Cardiac muscle cell (in vitro differentiated cells and primary cell): ENCODE measurements at regions not wholly inside any gene's neighbourhood (a gene's known extent, or its start where the extent isn't known, plus 50 kb on each side); places are given as distances from the start of the nearest gene placed in this dataset.
"Not testable (repeated sequence)": the region's sequence is repeated elsewhere in the genome, so short reads cannot be mapped to it uniquely, and the experiment has no call there.

Source experiments
- DNase-seq, 2 donors: peaks; one replicate each; pipeline versions ENCODE4 v3.0.0 to v3.0.0-alpha.2; 2010 to 2017; ENCODE audit warnings: low read depth in 1 of 2, low spot score in 1 of 2
- H3K27ac ChIP-seq: fragments of 200-600 bp; sonication (generic); 2 replicates; pipeline ENCODE4 v1.5.1; 2016
- H3K27me3 ChIP-seq: fragments of 200-600 bp; sonication (generic); 2 replicates; pipeline ENCODE4 v1.6.0; 2016; ENCODE audit warnings: control low read depth
- H3K36me3 ChIP-seq: fragments of 200-600 bp; sonication (generic); 2 replicates; pipeline ENCODE4 v1.5.1; 2016; ENCODE audit warnings: control low read depth
- H3K4me1 ChIP-seq: fragments of 200-600 bp; sonication (generic); 2 replicates; pipeline ENCODE4 v1.8.1; 2017; ENCODE audit warnings: low read depth, mild to moderate bottlenecking, mixed run types
- H3K4me3 ChIP-seq: fragments of 200-600 bp; sonication (generic); 2 replicates; pipeline ENCODE4 v1.5.1; 2016; ENCODE audit warnings: mild to moderate bottlenecking
- H3K9me3 ChIP-seq: fragments of 200-600 bp; sonication (generic); 2 replicates; pipeline ENCODE4 v1.5.1; 2017; ENCODE audit warnings: low read depth, mild to moderate bottlenecking, control low read depth
- TF ChIP-seq, protein P1 (sequence below): IDR thresholded peaks from 2 replicates; pipeline ENCODE4 v1.5.1; 2012; ENCODE audit warnings: low read depth, mild to moderate bottlenecking, low read length

DNA sequence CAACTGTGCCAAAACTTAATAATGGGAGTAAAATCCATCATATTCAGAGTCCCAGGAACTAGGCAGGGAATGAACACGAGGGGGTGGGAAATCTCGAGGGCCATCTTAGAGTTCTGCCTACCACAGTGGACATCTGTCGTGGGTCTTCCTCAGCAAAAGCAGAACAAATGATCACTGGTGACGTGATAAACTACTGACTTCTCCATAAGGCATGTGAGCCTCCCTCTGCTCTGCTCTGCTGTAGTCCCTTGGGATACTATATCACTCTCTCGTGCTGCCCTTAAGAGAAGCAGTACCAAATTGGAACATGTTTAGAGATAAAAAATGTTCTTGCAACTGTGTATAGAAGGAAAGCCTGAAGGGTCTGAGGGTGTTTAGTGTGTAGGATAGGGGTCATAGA lies 180.5 kb downstream of the SPDYE17 start:
- H3K27me3 ChIP-seq, H3K36me3 ChIP-seq, H3K27ac ChIP-seq, H3K9me3 ChIP-seq, H3K4me3 ChIP-seq, DNase-seq, H3K4me1 ChIP-seq: not testable (repeated sequence)

DNA sequence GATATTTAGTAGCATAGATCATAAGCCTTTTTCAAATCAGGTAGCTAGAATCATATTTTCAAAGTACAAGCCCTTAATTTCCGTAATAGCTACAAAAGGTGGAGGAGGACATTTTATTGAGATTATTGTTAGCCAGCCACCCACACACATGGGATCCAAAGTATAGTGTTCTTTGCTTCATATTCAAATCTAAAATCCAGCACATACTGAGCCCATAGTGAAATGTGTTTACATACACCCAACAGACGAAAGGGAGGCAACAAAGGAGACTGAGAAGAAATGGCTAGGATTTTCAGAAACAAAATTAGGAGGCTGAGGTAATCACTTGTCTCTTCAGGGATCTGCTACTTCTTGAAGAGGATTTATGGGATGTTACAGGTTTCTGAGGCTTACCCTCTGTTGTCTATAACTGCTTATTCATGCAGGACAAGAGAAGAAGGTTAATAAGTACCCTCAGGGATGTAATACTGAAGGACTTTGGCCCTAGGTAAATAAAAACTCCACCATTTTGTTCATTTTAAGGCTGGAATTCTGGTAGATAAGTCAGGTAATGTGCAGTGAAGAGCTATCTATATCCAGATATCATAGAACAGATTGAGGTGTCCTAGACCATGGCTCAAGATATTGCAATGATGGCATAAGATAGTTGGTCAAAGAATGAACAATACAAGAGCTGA lies 182.1 kb downstream of the SPDYE17 start:
- H3K36me3 ChIP-seq, H3K4me1 ChIP-seq, H3K27ac ChIP-seq, H3K4me3 ChIP-seq, H3K9me3 ChIP-seq, H3K27me3 ChIP-seq, DNase-seq: not testable (repeated sequence)

DNA sequence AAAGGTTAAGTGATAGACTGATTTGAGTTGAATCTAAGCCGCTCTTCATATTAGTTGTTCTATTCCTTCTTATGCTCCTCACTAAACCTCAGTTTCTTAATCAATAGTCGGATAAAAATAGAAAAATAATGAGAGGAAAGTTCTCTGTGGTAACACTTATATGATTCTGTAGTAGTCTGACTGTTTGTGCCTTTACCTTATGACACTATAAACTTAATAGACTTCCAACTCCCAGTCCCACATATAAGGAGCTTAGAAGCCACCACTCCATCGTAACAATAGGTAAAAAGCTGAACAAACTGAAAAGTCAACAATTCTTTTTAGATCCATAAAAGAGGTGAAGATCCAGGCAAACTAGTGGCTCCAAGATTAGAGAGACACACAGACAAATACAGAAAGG lies 192.3 kb downstream of the SPDYE17 start:
- H3K4me1 ChIP-seq: not testable (repeated sequence)

DNA sequence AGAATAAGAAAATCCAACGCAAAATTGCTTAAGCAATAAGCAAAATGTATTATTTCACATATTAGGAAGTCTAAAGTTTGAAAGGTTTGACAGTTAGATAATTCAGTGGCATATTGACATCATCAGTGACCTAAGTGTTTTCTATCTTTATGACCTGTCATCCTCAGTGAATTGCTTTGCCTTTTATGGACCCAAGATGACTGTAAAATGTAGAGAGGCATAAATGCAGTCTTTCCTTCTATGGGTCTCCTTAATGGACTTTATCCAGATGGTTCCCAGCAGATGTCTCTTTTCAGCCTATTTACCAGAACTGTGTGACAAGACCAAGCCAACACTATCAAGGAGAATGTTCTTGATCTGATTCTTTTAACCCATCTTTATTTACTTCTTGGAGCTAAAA lies 192.9 kb downstream of the SPDYE17 start:
- not testable (repeated sequence) for H3K4me1 ChIP-seq, H3K9me3 ChIP-seq, DNase-seq, H3K4me3 ChIP-seq, H3K36me3 ChIP-seq, H3K27ac ChIP-seq, H3K27me3 ChIP-seq

More for the DNA sequence above, 192.3 kb downstream of the SPDYE17 start:
- H3K4me3 ChIP-seq, H3K27me3 ChIP-seq, DNase-seq, H3K9me3 ChIP-seq, H3K36me3 ChIP-seq, H3K27ac ChIP-seq: not testable (repeated sequence)

DNA sequence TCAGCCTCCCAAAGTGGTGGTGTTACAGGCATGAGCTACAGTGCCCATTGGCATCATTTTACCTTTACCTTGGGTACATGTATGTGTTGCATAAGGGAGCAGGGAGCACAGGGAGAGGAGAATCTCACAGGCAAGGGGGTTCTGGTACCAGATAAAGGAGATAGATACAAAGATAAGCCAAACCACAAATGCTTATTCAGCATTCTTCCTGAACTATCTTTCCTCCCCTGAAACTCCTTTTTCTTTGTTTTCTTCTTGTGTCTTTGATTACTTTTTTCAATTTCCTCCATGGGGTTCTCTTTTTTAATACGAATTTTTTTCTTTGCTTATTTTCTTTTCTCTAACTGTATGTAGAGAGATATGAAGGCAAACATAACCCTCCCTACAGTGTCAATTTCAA lies 193.8 kb downstream of the SPDYE17 start:
- DNase-seq, H3K36me3 ChIP-seq, H3K4me3 ChIP-seq, H3K9me3 ChIP-seq, H3K4me1 ChIP-seq, H3K27ac ChIP-seq, H3K27me3 ChIP-seq: not testable (repeated sequence)

DNA sequence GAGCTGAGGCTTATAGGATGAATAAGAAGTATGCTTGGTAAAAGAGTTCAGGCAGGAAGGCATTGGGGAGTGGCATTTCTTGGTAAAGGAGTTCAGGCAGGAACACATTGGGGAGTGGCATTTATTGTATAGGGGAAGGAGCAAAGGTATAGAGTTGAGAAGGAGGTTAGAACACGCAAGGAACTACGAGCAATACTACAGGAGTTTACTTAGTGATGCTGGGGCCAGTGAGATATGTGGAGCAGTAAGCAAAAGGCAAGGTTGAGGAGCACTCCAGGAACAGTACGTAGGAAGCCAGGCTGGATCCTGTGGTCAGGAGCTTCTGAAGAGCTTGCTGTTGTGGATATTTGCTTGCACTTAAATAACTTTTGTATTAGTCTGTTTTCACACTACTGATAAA lies 202.2 kb upstream of the POMZP3 start:
- not testable (repeated sequence) for H3K27ac ChIP-seq, H3K27me3 ChIP-seq, DNase-seq, H3K9me3 ChIP-seq, H3K4me3 ChIP-seq, H3K36me3 ChIP-seq, H3K4me1 ChIP-seq

DNA sequence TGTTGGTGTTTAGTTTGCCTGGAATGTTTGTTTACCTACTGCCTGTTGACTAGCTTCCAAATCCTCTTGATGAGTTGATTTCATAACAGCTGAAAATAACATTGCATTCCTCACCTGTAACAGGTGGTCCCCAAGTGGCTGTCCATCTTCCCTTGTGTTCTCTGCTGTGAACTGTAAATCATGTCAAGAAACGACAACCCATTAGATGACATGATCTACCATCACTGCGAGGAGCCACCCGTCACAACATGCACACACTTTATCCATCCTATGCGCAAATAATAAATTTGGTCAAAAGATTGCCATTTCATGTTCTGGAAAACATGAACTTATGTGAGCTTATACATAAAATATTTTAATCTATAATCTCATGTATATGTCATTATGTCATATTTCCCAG lies 199.1 kb upstream of the POMZP3 start:
- H3K27me3 ChIP-seq, H3K36me3 ChIP-seq, H3K27ac ChIP-seq, H3K9me3 ChIP-seq, H3K4me3 ChIP-seq, H3K4me1 ChIP-seq, DNase-seq: not testable (repeated sequence)

DNA sequence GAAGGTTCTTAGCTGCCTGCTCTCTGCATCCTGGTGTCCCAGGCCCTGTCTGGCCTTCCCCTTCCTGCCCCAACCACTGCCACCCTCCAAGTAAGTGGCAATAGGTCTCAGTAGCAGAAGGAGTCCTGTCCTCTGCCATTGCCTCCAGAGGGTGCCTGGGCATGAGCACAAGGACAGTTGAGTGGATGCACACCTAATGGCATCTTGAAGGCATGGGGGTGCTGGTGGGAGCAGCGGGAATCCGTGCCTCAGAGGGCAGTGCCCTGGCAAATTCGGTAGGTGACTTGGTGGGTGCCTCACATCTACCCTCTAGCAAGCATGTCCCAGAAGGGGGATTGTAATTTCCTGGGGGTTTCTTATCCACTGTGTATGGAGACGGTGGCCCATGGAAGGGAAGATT lies 182.8 kb upstream of the POMZP3 start:
- not testable (repeated sequence) for H3K36me3 ChIP-seq, H3K27me3 ChIP-seq, H3K4me3 ChIP-seq, DNase-seq, H3K4me1 ChIP-seq, H3K9me3 ChIP-seq, H3K27ac ChIP-seq

DNA sequence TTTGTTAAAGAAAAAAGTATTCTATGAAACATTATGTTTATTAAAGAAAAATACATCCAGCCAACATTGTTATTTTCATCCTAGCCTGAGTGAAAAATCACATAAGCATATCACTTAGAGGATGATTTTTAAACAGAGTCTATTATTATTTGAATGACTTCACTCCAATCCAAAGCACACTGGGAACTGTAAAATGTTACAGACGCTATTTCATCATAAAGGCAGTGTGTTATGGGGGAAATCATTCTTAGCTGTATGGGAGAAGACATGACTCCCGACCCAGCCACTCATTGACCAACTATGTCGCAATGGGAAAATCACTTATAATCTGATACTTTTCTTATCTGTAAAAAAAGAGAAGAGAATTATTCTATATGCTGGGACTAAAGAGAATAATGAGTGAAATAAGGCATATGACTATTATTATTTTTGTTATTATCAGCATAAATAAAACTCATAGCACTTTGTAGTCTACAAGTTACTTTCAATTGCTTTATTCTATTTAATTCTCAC lies 180.6 kb upstream of the POMZP3 start:
- H3K36me3 ChIP-seq, H3K27me3 ChIP-seq, H3K9me3 ChIP-seq, H3K4me1 ChIP-seq, H3K4me3 ChIP-seq, H3K27ac ChIP-seq: not testable (repeated sequence)
- DNase-seq: peak in 1 of 2 donors; percentile 10

DNA sequence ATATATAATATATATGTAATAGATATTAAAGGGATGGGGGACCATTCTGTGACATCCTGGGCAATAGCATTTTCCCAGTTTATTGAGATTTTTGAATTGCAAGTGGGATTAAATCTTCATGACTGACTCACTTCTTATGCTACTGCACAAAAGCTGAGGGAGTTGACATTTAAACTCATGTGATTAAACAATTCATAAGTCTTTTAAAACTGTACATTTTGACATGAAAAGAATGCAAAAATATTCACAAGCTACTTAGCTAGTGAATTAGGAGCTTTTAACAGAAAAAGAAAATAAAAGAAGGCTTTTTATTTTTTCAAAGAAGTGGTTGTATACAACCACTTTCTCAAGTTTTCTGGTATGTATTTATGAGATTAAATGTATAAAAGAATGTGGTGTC lies 179.4 kb upstream of the POMZP3 start:
- not testable (repeated sequence) for H3K4me1 ChIP-seq, H3K27me3 ChIP-seq, H3K9me3 ChIP-seq, H3K4me3 ChIP-seq, H3K27ac ChIP-seq, DNase-seq, H3K36me3 ChIP-seq

DNA sequence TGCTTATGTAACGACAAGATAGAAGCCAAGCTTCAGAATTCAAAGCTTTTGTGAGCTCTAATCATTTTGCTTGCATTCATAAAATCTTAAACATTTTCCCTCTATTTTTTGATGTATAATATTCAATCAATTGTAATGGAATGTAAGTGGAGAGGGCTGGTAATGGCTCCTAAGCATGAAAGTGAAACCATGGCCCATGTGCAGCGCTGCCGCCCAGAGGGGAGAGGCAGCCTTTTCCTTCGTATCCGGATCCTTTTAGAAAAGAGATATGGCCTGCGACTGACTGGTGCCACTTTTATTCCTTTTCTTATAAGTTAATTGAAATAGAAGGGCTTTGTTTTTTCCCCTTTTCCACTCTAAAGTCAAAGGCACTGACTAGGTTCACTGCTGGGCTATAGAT lies 178.9 kb upstream of the POMZP3 start:
- H3K4me3 ChIP-seq, H3K36me3 ChIP-seq, H3K27me3 ChIP-seq, H3K4me1 ChIP-seq, H3K9me3 ChIP-seq, H3K27ac ChIP-seq: not testable (repeated sequence)
- TF ChIP-seq, protein P1, sequence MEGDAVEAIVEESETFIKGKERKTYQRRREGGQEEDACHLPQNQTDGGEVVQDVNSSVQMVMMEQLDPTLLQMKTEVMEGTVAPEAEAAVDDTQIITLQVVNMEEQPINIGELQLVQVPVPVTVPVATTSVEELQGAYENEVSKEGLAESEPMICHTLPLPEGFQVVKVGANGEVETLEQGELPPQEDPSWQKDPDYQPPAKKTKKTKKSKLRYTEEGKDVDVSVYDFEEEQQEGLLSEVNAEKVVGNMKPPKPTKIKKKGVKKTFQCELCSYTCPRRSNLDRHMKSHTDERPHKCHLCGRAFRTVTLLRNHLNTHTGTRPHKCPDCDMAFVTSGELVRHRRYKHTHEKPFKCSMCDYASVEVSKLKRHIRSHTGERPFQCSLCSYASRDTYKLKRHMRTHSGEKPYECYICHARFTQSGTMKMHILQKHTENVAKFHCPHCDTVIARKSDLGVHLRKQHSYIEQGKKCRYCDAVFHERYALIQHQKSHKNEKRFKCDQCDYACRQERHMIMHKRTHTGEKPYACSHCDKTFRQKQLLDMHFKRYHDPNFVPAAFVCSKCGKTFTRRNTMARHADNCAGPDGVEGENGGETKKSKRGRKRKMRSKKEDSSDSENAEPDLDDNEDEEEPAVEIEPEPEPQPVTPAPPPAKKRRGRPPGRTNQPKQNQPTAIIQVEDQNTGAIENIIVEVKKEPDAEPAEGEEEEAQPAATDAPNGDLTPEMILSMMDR: peak; percentile 5
- DNase-seq: peak in 1 of 2 donors; percentile 5

DNA sequence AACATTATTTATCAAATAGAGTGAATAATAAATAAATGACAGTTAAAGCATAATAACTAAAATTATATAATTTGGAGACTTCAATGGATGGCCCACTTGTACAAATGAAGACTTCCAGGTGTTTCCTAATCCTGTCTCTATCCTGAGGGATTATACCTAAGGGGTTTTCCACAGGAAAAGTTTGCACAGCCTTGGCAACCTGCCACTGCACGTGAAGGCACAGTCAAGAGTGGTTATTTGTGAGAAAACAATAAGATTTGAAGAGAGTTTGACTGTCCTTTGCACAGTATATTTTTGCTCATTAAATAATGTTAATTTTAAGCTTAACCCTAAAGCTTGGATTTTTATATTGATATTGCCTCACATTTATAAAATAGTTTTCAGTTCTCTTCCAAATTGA lies 178.2 kb upstream of the POMZP3 start:
- not testable (repeated sequence) for H3K4me3 ChIP-seq, H3K4me1 ChIP-seq, H3K27me3 ChIP-seq, H3K27ac ChIP-seq, H3K36me3 ChIP-seq, H3K9me3 ChIP-seq, DNase-seq

DNA sequence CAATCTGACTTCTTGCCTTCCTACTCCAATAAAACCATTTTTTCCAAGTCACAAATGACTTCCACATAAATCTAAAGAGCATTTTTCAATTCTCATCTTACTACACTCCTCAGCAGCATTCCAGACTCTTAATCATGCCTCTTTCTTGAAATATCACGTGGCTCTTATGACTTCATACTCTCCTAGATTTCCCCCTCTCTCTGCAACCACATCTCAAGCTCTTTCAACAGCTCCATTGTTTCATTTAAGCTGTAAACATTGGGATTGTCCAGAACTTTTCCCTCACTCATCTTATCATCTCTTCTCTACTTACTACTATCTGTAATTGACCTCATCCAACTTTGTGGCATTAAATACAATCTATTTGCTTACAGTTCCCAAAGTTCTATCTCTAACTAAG lies 170.6 kb upstream of the POMZP3 start:
- peak in 1 of 2 donors; percentile 59 for DNase-seq
- H3K4me3 ChIP-seq, H3K4me1 ChIP-seq, H3K9me3 ChIP-seq, H3K27me3 ChIP-seq, H3K36me3 ChIP-seq, H3K27ac ChIP-seq: not testable (repeated sequence)

DNA sequence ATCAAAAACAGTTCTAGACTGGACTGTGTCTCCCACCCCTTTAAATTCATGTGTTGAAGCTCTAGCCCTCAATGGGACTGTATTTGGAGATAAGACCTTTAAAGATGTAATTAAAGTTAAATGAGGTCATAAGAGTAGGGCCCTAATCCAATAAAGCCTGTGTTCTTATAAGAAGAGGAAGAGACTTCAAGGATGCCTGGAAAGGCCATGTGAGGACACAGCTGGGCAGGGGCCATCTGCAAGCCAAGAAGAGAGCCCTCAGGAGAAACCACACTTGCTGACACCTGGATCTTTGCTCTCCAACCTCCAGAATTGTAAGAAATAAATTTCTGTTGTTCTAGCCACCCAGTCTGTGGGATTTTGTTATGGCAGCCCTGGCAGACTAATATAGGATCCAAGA lies 153.6 kb upstream of the POMZP3 start:
- not testable (repeated sequence) for DNase-seq

More for the DNA sequence above, 153.6 kb upstream of the POMZP3 start:
- not testable (repeated sequence) for H3K27me3 ChIP-seq, H3K4me3 ChIP-seq, H3K36me3 ChIP-seq, H3K4me1 ChIP-seq, H3K27ac ChIP-seq, H3K9me3 ChIP-seq
